Stimulated activated CD8-positive, alpha-beta memory T cell treated with anti-CD3 and anti-CD28 coated beads, Interleukin-12 subunit alpha, Interleukin-12 subunit beta, amount 100 ng/mL, for 24 hours (primary cell): ENCODE measurements at regions not wholly inside any gene's neighbourhood (a gene's known extent, or its start where the extent isn't known, plus 50 kb on each side); places are given as distances from the start of the nearest gene placed in this dataset.

Experiments used
- DNase-seq: peaks from one replicate; pipeline ENCODE4 v3.0.0-alpha.2; 2020; ENCODE audit errors: extremely low read depth

DNA sequence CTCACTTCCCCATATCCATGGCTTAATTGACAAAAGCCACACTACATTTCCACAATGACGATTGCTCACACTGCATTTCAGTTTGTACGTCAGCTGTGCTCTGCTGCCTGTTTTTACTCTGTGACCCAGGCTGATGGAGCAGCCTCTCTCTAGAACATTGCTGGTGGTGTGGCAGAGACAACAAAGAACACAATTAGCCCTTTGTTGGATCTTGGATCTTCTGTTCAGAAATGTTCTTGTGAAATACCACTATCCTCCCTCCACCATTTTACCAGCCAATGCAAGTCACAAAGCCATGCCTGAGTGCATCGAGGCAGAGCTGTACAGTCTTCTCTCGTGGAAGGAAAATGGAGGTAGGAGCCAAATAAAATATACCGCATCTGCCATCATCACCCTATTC is 56.9 kb upstream of the TBC1D5 start:
- DNase-seq: no peak

GRCh38 chr3:17798000-17798399 is 55.6 kb upstream of the TBC1D5 start:
- DNase-seq: no peak

DNA sequence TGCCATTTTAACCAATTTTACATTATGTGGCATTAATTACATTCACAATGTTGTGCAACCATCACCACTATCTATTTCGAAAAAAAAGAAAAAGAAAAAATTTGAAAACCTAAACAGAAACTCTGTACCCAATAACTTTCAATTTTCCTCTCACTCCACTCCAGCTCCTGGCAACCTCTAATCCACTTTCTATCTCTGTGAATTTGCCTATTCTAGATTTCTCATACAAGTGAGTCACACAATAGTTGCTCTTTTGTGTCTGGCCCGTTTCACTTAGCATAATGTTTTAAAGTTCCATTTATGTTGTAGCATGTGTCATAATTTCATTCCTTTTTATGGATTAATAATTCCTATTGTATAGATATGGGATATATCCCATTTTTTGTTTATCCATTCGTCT is 53.3 kb upstream of the TBC1D5 start:
- no peak for DNase-seq

DNA sequence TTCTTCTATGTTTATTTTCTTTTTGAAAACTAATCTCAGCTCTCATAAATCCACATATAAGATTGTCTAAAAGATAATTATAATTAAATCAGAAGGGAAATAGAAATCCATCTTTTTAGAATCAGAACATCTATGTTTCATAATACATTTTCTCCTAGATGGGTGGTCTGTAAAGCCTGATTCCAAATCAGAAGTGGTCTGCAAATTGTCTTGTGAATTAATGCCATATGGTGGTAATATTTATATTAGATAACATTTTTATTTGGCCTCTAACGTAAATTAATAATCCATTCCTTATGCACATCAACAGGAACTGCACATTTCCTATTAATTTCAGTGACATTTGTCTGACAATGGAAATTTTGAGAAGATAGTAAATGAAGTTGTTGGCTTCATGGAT is 52.8 kb upstream of the TBC1D5 start:
- DNase-seq: no peak

- DNase-seq: no peak
Measured at GRCh38 chr3:17793542-17794195, 51.2 kb upstream of the TBC1D5 start.
